HEK293 (cell line): ENCODE measurements at regions not wholly inside any gene's neighbourhood (a gene's known extent, or its start where the extent isn't known, plus 50 kb on each side); places are given as distances from the start of the nearest gene placed in this dataset.

ENCODE experiments used
- CTCF ChIA-PET: fragments of 350-600 bp; formaldehyde crosslinking; extraction: SDS; loops from one replicate; lab custom pipeline; 2021; ENCODE audit warnings: antibody characterized with exemption; lab: Yijun Ruan, JAX
- POLR2A ChIA-PET: fragments of 300-600 bp; formaldehyde crosslinking; extraction: SDS; loops from one replicate; lab custom pipeline; 2020; ENCODE audit warnings: antibody characterized with exemption, inconsistent platforms; lab: Yijun Ruan, JAX
- H3K27ac ChIP-seq: fragments of 200-500 bp; sonication (Bioruptor generic); 2 replicates; pipeline ENCODE4 v1.5.1; 2014; ENCODE audit warnings: low read depth, low read length, control low read depth, inconsistent platforms; ENCODE audit errors: extremely low read depth
- H3K36me3 ChIP-seq, 2 experiments: fragments of 200-500 bp in 1 of 2; sonication (Bioruptor generic) in 1 of 2; 1 replicate in 1 of 2; 2 replicates in 1 of 2; pipeline ENCODE4 v1.5.1; 2014 to 2017; ENCODE audit warnings: inconsistent platforms in 2 of 2, low read length in 2 of 2; ENCODE audit not compliant: control insufficient read depth in 2 of 2, insufficient read depth in 1 of 2
- H3K4me1 ChIP-seq: fragments of 200-500 bp; sonication (Bioruptor generic); 2 replicates; pipeline ENCODE4 v1.5.1; 2014; ENCODE audit warnings: mild to moderate bottlenecking, low read length, inconsistent platforms; ENCODE audit not compliant: control insufficient read depth, insufficient read depth
- H3K4me3 ChIP-seq: 2 replicates; pipeline ENCODE4 v1.5.1; 2011; ENCODE audit warnings: low read depth, mild to moderate bottlenecking, control low read depth, low read length, moderate library complexity
- H3K9me3 ChIP-seq: fragments of 200-500 bp; sonication (Bioruptor generic); 2 replicates; pipeline ENCODE4 v1.5.1; 2014; ENCODE audit warnings: low read depth, low read length, inconsistent platforms; ENCODE audit not compliant: control insufficient read depth, insufficient read depth
- ELK4 ChIP-seq: IDR thresholded peaks from 2 replicates; pipeline ENCODE4 v1.6.1; 2011; ENCODE audit warnings: mild to moderate bottlenecking, low read depth, low read length, borderline replicate concordance
- MZF1 ChIP-seq: fragments of 450-650 bp; formaldehyde crosslinking; IDR thresholded peaks from 2 replicates; pipeline ENCODE4 v1.5.1; 2017; ENCODE audit warnings: missing biosample characterization, missing genetic modification characterization, borderline replicate concordance
- PRDM6 ChIP-seq: fragments of 450-650 bp; formaldehyde crosslinking; IDR thresholded peaks from 2 replicates; pipeline ENCODE4 v1.5.1; 2017; ENCODE audit warnings: missing biosample characterization, missing genetic modification characterization
- RBAK ChIP-seq: fragments of 450-650 bp; formaldehyde crosslinking; IDR thresholded peaks from 2 replicates; pipeline ENCODE4 v1.5.1; 2016; ENCODE audit warnings: missing biosample characterization, missing genetic modification characterization
- ZBTB20 ChIP-seq: fragments of 450-650 bp; formaldehyde crosslinking; IDR thresholded peaks from 2 replicates; pipeline ENCODE4 v1.5.1; 2016; ENCODE audit warnings: missing biosample characterization, missing genetic modification characterization
- ZNF26 ChIP-seq: fragments of 450-650 bp; formaldehyde crosslinking; IDR thresholded peaks from 2 replicates; pipeline ENCODE4 v1.5.1; 2016; ENCODE audit warnings: missing biosample characterization, missing genetic modification characterization
- ZNF335 ChIP-seq: fragments of 450-650 bp; formaldehyde crosslinking; conservative IDR thresholded peaks from 2 replicates; pipeline ENCODE4 v1.5.1; 2016; ENCODE audit warnings: missing biosample characterization, missing genetic modification characterization
- ZNF391 ChIP-seq: fragments of 450-650 bp; formaldehyde crosslinking; IDR thresholded peaks from 2 replicates; pipeline ENCODE4 v1.5.1; 2016; ENCODE audit warnings: low read depth, missing biosample characterization, missing genetic modification characterization, borderline replicate concordance

- no peak for TF ChIP-seq ELK4
Observed at GRCh38 chr1:177338376-177338775, 167.6 kb downstream of the BRINP2 start (continued).

GRCh38 chr1:177334903-177335302, 164.1 kb downstream of the BRINP2 start:
- Histone ChIP-seq H3K27ac (no peak overlapping the region), H3K9me3 (no peaks in the 10 kb centered on the region), H3K4me3 (no peak overlapping the region), H3K4me1 (0 out of 2 replicates have a peak, but pooled peaks cover 6% of the 10 kb centered on the region), H3K36me3 (no peaks in the 10 kb centered on the region)
- TF ChIP-seq ZNF26 (tag by site-specific recombination) (no peak), ZNF391 (tag by site-specific recombination) (no peak), PRDM6 (tag by site-specific recombination) (peak; percentile 54), RBAK (tag by site-specific recombination) (no peak), MZF1 (peak; percentile 51; the same call in 1 of the 2 replicates)
- ChIA-PET POLR2A (no interaction called here), CTCF (interaction anchor here (0.7 to 1.7 kb wide), 10 partner anchors 11 to 436 kb away, joined by 3 to 9 read pairs (median 4); no protein-coding TSS in a partner anchor)

- H3K4me3 ChIP-seq, result no peak overlapping the region
- no peak for TF ChIP-seq ZBTB20 (tag by site-specific recombination)
- TF ChIP-seq ZNF335, result peak; percentile 31; the same call in 1 of the 2 replicates
- H3K4me1 ChIP-seq, result 0 out of 2 replicates have a peak, but pooled peaks cover 6% of the 10 kb centered on the region
- no peaks in the 10 kb centered on the region for H3K36me3 ChIP-seq
- no peaks in the 10 kb centered on the region for H3K9me3 ChIP-seq
- no peak overlapping the region for H3K27ac ChIP-seq
- ChIA-PET POLR2A (no interaction called here), CTCF (interaction anchor here (0.7 to 1.7 kb wide), 10 partner anchors 12 to 1259 kb away, joined by 3 to 9 read pairs (median 4); no protein-coding TSS in a partner anchor)
Observed at GRCh38 chr1:177333936-177334595, 163.3 kb downstream of the BRINP2 start.
